H1 (cell line): ENCODE measurements at regions not wholly inside any gene's neighbourhood (a gene's known extent, or its start where the extent isn't known, plus 50 kb on each side); places are given as distances from the start of the nearest gene placed in this dataset.

Experiments
- CTCF ChIA-PET: fragments of 300-600 bp; sonication (Branson Sonifier 250); formaldehyde crosslinking; loops from one replicate; lab custom pipeline; 2021; ENCODE audit not compliant: partially characterized antibody; lab: Charles Lee
- POLR2A ChIA-PET: fragments of 300-600 bp; sonication (Branson Sonifier 250); formaldehyde crosslinking; loops from one replicate; lab custom pipeline; 2021; ENCODE audit warnings: inconsistent platforms; ENCODE audit not compliant: partially characterized antibody; lab: Charles Lee
- DNase-seq, 2 experiments: peaks; one replicate each; pipeline versions ENCODE4 v3.0.0 to v3.0.0-alpha.2; 2010 to 2022; ENCODE audit warnings: low spot score in 2 of 2, low read depth in 1 of 2, mixed read lengths in 1 of 2
- FAIRE-seq: peaks from 2 replicates; lab custom pipeline; 2011; peaks lifted over from hg19 to GRCh38; lab: Jason Lieb, UNC
- H2AFZ ChIP-seq: 2 replicates; pipeline ENCODE4 v1.8.1; 2012; ENCODE audit warnings: low read length, inconsistent platforms
- H2AK5ac ChIP-seq: 2 replicates; pipeline ENCODE4 v1.6.1; 2013; ENCODE audit warnings: low read depth, low read length
- H2BK120ac ChIP-seq: replicated peaks from 2 replicates; pipeline ENCODE3; 2013; ENCODE audit warnings: low read depth, low read length, inconsistent platforms
- H2BK12ac ChIP-seq: 2 replicates; pipeline ENCODE4 v1.6.1; 2013; ENCODE audit warnings: low read depth, low read length
- H2BK15ac ChIP-seq: 2 replicates; pipeline ENCODE4 v1.6.1; 2013; ENCODE audit warnings: low read length
- H2BK20ac ChIP-seq: 2 replicates; pipeline ENCODE4 v1.6.1; 2013; ENCODE audit warnings: low read length
- H2BK5ac ChIP-seq: 2 replicates; pipeline ENCODE4 v1.6.1; 2013; ENCODE audit warnings: low read depth, low read length
- H3K14ac ChIP-seq: 2 replicates; pipeline ENCODE4 v1.6.1; 2013; ENCODE audit warnings: inconsistent platforms; ENCODE audit not compliant: insufficient read length
- H3K18ac ChIP-seq: 2 replicates; pipeline ENCODE4 v1.6.1; 2013; ENCODE audit warnings: low read length; ENCODE audit errors: extremely low read depth
- H3K23ac ChIP-seq: 2 replicates; pipeline ENCODE4 v1.6.1; 2013; ENCODE audit warnings: inconsistent platforms; ENCODE audit not compliant: insufficient read length
- H3K23me2 ChIP-seq: 2 replicates; pipeline ENCODE4 v1.6.1; 2013; ENCODE audit warnings: low read depth, low read length
- H3K27ac ChIP-seq: 2 replicates; pipeline ENCODE4 v1.6.1; 2011; ENCODE audit warnings: low read depth, low read length, inconsistent platforms
- H3K27me3 ChIP-seq, 4 experiments: replicated peaks in 1 of 4; 1 replicate in 1 of 4; 2 replicates in 3 of 4; pipeline versions ENCODE4 v1.6.1 to v1.8.1; 2011 to 2013; ENCODE audit warnings: low read length in 3 of 4, mild to moderate bottlenecking in 3 of 4, inconsistent platforms in 2 of 4, mixed read lengths in 2 of 4, moderate library complexity in 1 of 4; ENCODE audit not compliant: control insufficient read depth in 3 of 4, insufficient read depth in 3 of 4; ENCODE audit errors: extremely low read depth in 1 of 4
- H3K36me3 ChIP-seq, 4 experiments: 2 replicates each; pipeline versions ENCODE4 v1.6.1 to v1.8.1; 2011 to 2013; ENCODE audit warnings: mild to moderate bottlenecking in 4 of 4, low read length in 3 of 4, moderate library complexity in 2 of 4, control low read depth in 1 of 4, inconsistent platforms in 1 of 4; ENCODE audit not compliant: insufficient read depth in 4 of 4, control insufficient read depth in 2 of 4
- H3K4ac ChIP-seq: replicated peaks from 2 replicates; pipeline ENCODE3; 2013; ENCODE audit warnings: low read length, low read depth, mixed read lengths, inconsistent platforms; ENCODE audit not compliant: insufficient read length
- H3K4me1 ChIP-seq, 4 experiments: replicated peaks in 1 of 4; 1 replicate in 1 of 4; 2 replicates in 3 of 4; pipeline versions ENCODE4 v1.6.1 to v1.8.1; 2011 to 2013; ENCODE audit warnings: low read length in 3 of 4, inconsistent platforms in 2 of 4, mixed read lengths in 1 of 4; ENCODE audit not compliant: insufficient read depth in 4 of 4, control insufficient read depth in 3 of 4
- H3K4me2 ChIP-seq, 2 experiments: 2 replicates each; pipeline versions ENCODE4 v1.6.1 to v1.8.1; 2011 to 2013; ENCODE audit warnings: low read depth in 2 of 2, low read length in 2 of 2, control low read depth in 1 of 2, inconsistent platforms in 1 of 2, mild to moderate bottlenecking in 1 of 2; ENCODE audit not compliant: insufficient read depth in 1 of 2
- H3K4me3 ChIP-seq, 4 experiments: fragments of 200-600, 300-600 bp in 1 of 4; sonication (generic), shearing (Covaris generic), sonication (Bioruptor Twin) in 1 of 4; 2 replicates each; pipeline versions ENCODE4 v1.5.1 to v1.8.1; 2011 to 2016; ENCODE audit warnings: low read length in 4 of 4, low read depth in 3 of 4, control low read depth in 2 of 4, inconsistent platforms in 2 of 4, mild to moderate bottlenecking in 2 of 4, mixed read lengths in 1 of 4, moderate library complexity in 1 of 4; ENCODE audit not compliant: insufficient read depth in 2 of 4; ENCODE audit errors: extremely low read depth in 1 of 4
- H3K56ac ChIP-seq: replicated peaks from 2 replicates; pipeline ENCODE3; 2013; ENCODE audit warnings: low read depth, mild to moderate bottlenecking, mixed read lengths, low read length, inconsistent platforms; ENCODE audit not compliant: insufficient read length
- H3K79me1 ChIP-seq: 2 replicates; pipeline ENCODE4 v1.6.1; 2013; ENCODE audit warnings: low read depth, low read length, control low read depth
- H3K79me2 ChIP-seq, 2 experiments: 2 replicates each; pipeline versions ENCODE4 v1.6.1 to v1.8.1; 2012 to 2013; ENCODE audit warnings: low read length in 2 of 2, mild to moderate bottlenecking in 2 of 2, inconsistent platforms in 1 of 2; ENCODE audit not compliant: insufficient read depth in 2 of 2, control insufficient read depth in 1 of 2
- H3K9ac ChIP-seq, 4 experiments: replicated peaks in 1 of 4; 1 replicate in 1 of 4; 2 replicates in 3 of 4; pipeline versions ENCODE4 v1.6.1 to v1.8.1; 2011 to 2013; ENCODE audit warnings: low read depth in 3 of 4, low read length in 3 of 4, control low read depth in 2 of 4, mild to moderate bottlenecking in 2 of 4, moderate library complexity in 2 of 4, inconsistent platforms in 1 of 4; ENCODE audit errors: extremely low read depth in 1 of 4
- H3K9me3 ChIP-seq, 2 experiments: 2 replicates each; pipeline versions ENCODE4 v1.6.1 to v1.8.1; 2012 to 2013; ENCODE audit warnings: mild to moderate bottlenecking in 2 of 2, moderate library complexity in 2 of 2, control low read depth in 1 of 2, inconsistent platforms in 1 of 2, low read depth in 1 of 2, low read length in 1 of 2, mixed read lengths in 1 of 2; ENCODE audit not compliant: insufficient read depth in 2 of 2
- H4K20me1 ChIP-seq, 2 experiments: replicated peaks in 1 of 2; 2 replicates each; pipeline versions ENCODE3 to v1.8.1; 2011 to 2013; ENCODE audit warnings: inconsistent platforms in 2 of 2, low read length in 2 of 2, mild to moderate bottlenecking in 1 of 2; ENCODE audit not compliant: insufficient read depth in 2 of 2, control insufficient read depth in 1 of 2
- H4K5ac ChIP-seq: 2 replicates; pipeline ENCODE4 v1.6.1; 2013; ENCODE audit warnings: low read length, low read depth, mixed read lengths, inconsistent platforms; ENCODE audit not compliant: insufficient read length
- H4K8ac ChIP-seq: 2 replicates; pipeline ENCODE4 v1.8.0; 2013; ENCODE audit warnings: mild to moderate bottlenecking, moderate library complexity, low read length, inconsistent platforms; ENCODE audit not compliant: insufficient read depth; ENCODE audit errors: extremely low read depth
- H4K91ac ChIP-seq: replicated peaks from 2 replicates; pipeline ENCODE3; 2013; ENCODE audit warnings: low read length, mixed read lengths, inconsistent platforms; ENCODE audit not compliant: insufficient read length
- ASH2L ChIP-seq: fragments of 200-600, 300-600 bp; sonication (generic); IDR thresholded peaks from one replicate; pipeline ENCODE4 v1.7.1; 2017; ENCODE audit warnings: low read length
- ATF2 ChIP-seq: IDR thresholded peaks from 2 replicates; pipeline ENCODE4 v1.6.1; 2012; ENCODE audit warnings: low read length, inconsistent platforms
- CTCF ChIP-seq, 3 experiments: IDR thresholded peaks; 1 replicate in 2 of 3; 2 replicates in 1 of 3; pipeline versions ENCODE4 v1.5.1 to v1.6.1; 2011; ENCODE audit warnings: low read length in 3 of 3, mild to moderate bottlenecking in 3 of 3, inconsistent platforms in 2 of 3, low read depth in 1 of 3, moderate library complexity in 1 of 3; ENCODE audit not compliant: insufficient read depth in 1 of 3; ENCODE audit errors: control extremely low read depth in 1 of 3
- EGR1 ChIP-seq: IDR thresholded peaks from 2 replicates; pipeline ENCODE4 v1.6.1; 2011; ENCODE audit warnings: low read depth, low read length, borderline replicate concordance
- JUN ChIP-seq: IDR thresholded peaks from 2 replicates; pipeline ENCODE4 v1.6.1; 2011; ENCODE audit warnings: low read depth, mild to moderate bottlenecking, improper control_type of control experiment, low read length
- JUND ChIP-seq: IDR thresholded peaks from 2 replicates; pipeline ENCODE4 v1.6.1; 2011; ENCODE audit warnings: mild to moderate bottlenecking, improper control_type of control experiment, low read length
- POLR2A ChIP-seq, 2 experiments: IDR thresholded peaks; 1 replicate in 1 of 2; 2 replicates in 1 of 2; pipeline ENCODE4 v1.6.1; 2011; ENCODE audit warnings: low read depth in 2 of 2, low read length in 2 of 2, mild to moderate bottlenecking in 2 of 2; ENCODE audit errors: control extremely low read depth in 1 of 2
- SP4 ChIP-seq: IDR thresholded peaks from 2 replicates; pipeline ENCODE4 v1.6.1; 2012; ENCODE audit warnings: low read length, inconsistent platforms
- TAF7 ChIP-seq: optimal IDR thresholded peaks from 2 replicates; pipeline ENCODE3; 2011; ENCODE audit warnings: low read depth, mild to moderate bottlenecking, inconsistent platforms, low read length, moderate library complexity, borderline replicate concordance
- TBP ChIP-seq: IDR thresholded peaks from 2 replicates; pipeline ENCODE4 v1.6.1; 2011; ENCODE audit warnings: low read depth, low read length, improper control_type of control experiment
- WGBS, 2 experiments: shearing (Covaris generic) in 1 of 2; methylation state at CpG; one replicate each; pipeline versions ENCODE4 v1.1.6 to v1.1.7; 2013 to 2015; ENCODE audit warnings: low lambda C conversion rate in 2 of 2, mixed read lengths in 2 of 2, inconsistent platforms in 1 of 2, low coverage in 1 of 2, missing lambda C conversion rate in 1 of 2; ENCODE audit not compliant: insufficient replicate concordance in 2 of 2, insufficient coverage in 1 of 2, insufficient read length in 1 of 2; ENCODE audit errors: extremely low coverage in 1 of 2, missing lambda C conversion rate in 1 of 2; 5-methylcytosine and 5-hydroxymethylcytosine counted together

- Histone ChIP-seq H3K23ac (no peak overlapping the region), H2AFZ (no peak overlapping the region), H4K20me1 (no peaks in the 10 kb centered on the region), H3K79me2 (no peaks in the 10 kb centered on the region), H3K9ac (no peak overlapping the region), H3K18ac (no peak overlapping the region), H3K36me3 (peaks cover 0 to 30% (median 0%) of the 10 kb centered on the region in 4 experiments; a peak in 2 of 8 replicates), H2BK5ac (no peak overlapping the region), H3K23me2 (no peaks in the 10 kb centered on the region), H3K27ac (no peak overlapping the region), H3K4me1 (peaks cover 0 to 13% (median 2%) of the 10 kb centered on the region in 4 experiments; a peak in 2 of 7 replicates), H3K27me3 (no peaks in the 10 kb centered on the region), H2BK120ac (no peak overlapping the region), H2BK15ac (no peak overlapping the region), H3K9me3 (no peaks in the 10 kb centered on the region), H3K79me1 (no peaks in the 10 kb centered on the region; the same call in 1 of the 2 replicates), H3K14ac (no peak overlapping the region), H3K4me3 (no peak overlapping the region), H4K5ac (no peak overlapping the region), H3K4ac (no peak overlapping the region), H2AK5ac (0 out of 2 replicates have a peak overlapping the region, but pooled peaks have one; percentile 32), H3K4me2 (no peak overlapping the region), H3K56ac (no peak overlapping the region), H4K8ac (no peak overlapping the region), H2BK20ac (no peak overlapping the region), H4K91ac (no peak overlapping the region), H2BK12ac (peak overlapping the region; percentile 6; the same call in 1 of the 2 replicates)
- CTCF ChIA-PET: interaction anchor here (0.6 kb wide), 1 partner anchor 456 kb away, joined by 3 read pairs; no protein-coding TSS in a partner anchor
- 92% methylated on average over 2 of the region's 2 CpGs; no CpG with 5 or more reads in 1 of the 2 experiments for WGBS, 2 experiments
- POLR2A ChIA-PET: no interaction called here
- DNase-seq (no peak), FAIRE-seq (no peak)
- TF ChIP-seq EGR1 (no peak), SP4 (no peak), POLR2A (IDR thresholded peaks at IDR 0.05; ENCODE audit: control extremely low read depth in 1 of 2, low read depth in 2 of 2, low read length in 2 of 2) (no peak), JUND (no peak), CTCF (IDR thresholded peaks at IDR 0.05; ENCODE audit: control extremely low read depth in 1 of 3, insufficient read depth in 1 of 3, low read depth in 1 of 3, low read length in 3 of 3) (no peak), ASH2L (no peak), ATF2 (no peak), TBP (no peak), TAF7 (no peak), JUN (no peak)
Observed at GRCh38 chr9:82745919-82746318, 317.0 kb downstream of the RASEF start.
